Glomerular visceral epithelial cell (primary cell): ENCODE measurements at regions not wholly inside any gene's neighbourhood (a gene's known extent, or its start where the extent isn't known, plus 50 kb on each side); places are given as distances from the start of the nearest gene placed in this dataset.
A peak's percentile ranks its signal among the peaks of the same experiment; 100 is the strongest.
"Not testable (repeated sequence)": the region's sequence is repeated elsewhere in the genome, so short reads cannot be mapped to it uniquely, and the experiment has no call there.

Source experiments
- DNase-seq: peaks from one replicate; pipeline ENCODE4 v3.0.0-alpha.2; 2016; ENCODE audit errors: extremely low spot score

GRCh38 chr5:173495225-173495904 is 121.1 kb downstream of the BOD1 start:
- no peak for DNase-seq

- no peak for DNase-seq
These were observed 122.0 kb downstream of the BOD1 start for GRCh38 chr5:173494446-173494845.

GRCh38 chr5:173493846-173494245 is 122.6 kb downstream of the BOD1 start:
- DNase-seq, result no peak

- no peak for DNase-seq
These were observed 123.4 kb downstream of the BOD1 start for GRCh38 chr5:173493040-173493439.

DNA sequence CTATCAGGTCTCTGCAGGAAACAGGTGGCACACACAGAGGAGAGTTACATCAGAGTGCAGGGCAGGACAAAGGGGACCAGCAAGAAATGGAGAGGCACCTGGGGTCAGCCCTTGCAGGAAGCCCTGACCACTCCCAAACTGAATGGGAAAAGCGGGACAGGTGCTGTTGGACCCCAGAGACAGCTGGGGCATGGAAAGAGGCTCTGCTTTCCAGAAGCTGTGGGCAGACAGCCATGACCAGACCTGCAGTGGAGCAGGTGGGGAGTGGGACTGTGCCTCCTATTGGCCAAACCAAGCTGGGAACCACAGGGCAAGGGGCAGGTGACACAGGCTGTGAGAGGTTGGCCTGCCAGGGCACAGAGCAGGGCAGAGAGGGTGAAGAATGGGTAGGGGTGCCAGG is 125.8 kb downstream of the BOD1 start:
- no peak for DNase-seq

DNA sequence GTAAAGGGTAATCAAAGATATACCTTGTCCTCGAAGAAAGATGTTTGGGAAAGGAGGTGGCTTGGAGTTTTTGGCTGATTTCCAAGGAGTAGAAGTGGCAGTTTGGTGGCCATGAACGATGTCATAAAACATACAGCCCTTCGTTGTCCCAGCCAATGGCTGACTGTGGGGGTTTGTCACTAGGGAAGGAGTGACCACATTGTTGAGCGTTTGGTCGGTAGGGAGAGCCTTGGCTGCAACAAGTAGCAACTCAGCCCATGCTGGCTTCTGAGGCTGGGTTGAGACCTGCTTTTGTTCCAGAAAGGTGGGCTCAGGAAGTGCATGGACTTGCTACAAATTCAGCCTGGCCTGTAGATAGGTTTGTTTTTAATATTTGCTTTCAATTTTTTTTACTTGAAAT is 128.3 kb downstream of the BOD1 start:
- no peak for DNase-seq

GRCh38 chr5:173487300-173487699 is 129.2 kb downstream of the BOD1 start:
- no peak for DNase-seq

GRCh38 chr5:173486355-173487225 is 129.9 kb downstream of the BOD1 start:
- no peak for DNase-seq

DNA sequence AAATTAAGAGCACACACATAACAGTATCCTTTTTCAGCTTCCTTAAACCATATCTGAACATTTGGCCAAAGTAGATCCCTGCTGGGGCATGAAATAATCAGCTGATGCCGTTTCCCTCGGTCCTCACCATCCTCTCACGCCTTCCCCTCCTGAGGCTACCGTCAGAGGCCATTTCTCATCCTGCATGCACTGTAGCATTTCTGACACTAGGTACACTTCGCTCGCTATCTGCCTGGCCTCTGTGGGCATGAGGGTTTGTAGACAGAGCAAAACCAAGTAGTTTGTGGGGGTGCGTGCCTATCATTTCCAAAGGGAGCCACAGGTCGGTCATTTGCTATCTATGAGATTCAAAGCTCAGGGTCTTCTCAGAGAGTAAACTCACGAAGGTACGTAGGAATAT is 131.9 kb downstream of the BOD1 start:
- no peak for DNase-seq

DNA sequence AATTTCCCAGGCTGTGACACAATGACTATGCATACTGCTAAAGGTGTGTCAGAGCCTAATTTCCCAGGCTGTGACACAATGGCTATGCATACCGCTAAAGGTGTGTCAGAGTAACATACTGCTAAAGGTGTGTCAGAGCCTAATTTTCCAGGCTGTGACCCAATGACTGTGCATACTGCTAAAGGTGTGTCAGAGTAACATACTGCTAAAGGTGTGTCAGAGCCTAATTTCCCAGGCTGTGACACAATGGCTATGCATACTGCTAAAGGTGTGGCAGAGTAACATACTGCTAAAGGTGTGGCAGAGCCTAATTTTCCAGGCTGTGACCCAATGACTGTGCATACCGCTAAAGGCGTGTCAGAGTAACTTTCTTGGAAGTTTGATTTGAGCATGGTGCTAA is 132.9 kb downstream of the BOD1 start:
- not testable (repeated sequence) for DNase-seq

GRCh38 chr5:173483160-173483559 is 133.3 kb downstream of the BOD1 start:
- DNase-seq, result no peak

DNA sequence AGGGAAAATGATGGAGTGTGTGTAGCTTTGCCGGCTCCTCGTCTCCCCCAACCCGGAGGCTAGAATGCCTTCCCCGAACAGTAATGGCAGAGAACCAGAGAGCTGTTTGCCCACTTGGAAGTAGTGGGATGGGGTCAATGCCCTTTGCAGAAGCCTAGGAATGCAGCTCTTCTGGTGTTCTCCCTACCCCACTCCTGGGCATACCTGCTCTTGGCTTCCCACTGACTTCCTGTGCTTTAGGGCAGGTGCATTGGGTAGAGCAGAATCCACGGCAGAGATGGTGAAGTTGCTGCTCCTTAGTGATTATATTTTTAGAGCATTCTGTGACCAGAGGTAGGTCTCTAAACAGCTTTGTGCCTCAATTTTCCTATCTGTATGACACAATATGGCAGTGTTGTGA is 134.6 kb downstream of the BOD1 start:
- DNase-seq, result no peak

DNA sequence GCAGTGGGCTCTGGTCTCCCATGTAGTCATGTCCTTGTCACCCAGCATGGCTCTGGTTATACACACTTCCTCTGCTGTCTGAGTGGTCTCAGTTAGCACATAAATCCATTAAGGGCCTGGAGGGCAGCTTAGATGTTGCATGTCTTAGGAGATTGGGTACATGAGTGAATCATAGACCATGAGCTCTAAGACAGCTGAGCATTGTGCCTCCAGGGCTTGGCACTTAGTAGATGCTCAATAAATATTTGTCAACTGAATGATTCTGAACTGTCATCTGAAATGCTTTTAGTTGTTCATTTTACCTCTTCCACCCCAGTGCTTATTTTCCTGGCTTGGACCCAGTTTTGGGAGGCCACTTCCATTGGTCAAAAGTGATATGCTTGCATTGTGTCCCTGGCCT is 135.6 kb downstream of the BOD1 start:
- DNase-seq, result no peak

DNA sequence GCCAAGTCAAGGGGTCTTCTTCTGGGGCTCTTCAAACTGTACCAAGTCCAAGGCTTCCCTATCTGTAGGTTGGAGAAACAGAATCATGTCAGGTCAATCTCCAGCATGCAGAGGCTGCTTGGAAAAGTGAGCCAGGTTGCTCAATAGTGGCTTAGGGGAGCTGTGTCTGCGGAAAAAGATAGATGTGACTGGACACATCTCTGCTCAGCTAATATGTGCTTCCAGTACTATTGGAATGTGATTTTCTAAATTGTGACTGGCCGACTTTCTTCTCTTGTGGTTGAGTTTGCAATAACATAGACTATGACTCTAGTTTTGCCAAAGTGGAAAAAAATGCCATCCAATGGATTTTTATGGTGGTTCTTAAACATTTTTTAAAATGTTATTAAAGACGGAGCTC is 136.7 kb downstream of the BOD1 start:
- no peak for DNase-seq

DNA sequence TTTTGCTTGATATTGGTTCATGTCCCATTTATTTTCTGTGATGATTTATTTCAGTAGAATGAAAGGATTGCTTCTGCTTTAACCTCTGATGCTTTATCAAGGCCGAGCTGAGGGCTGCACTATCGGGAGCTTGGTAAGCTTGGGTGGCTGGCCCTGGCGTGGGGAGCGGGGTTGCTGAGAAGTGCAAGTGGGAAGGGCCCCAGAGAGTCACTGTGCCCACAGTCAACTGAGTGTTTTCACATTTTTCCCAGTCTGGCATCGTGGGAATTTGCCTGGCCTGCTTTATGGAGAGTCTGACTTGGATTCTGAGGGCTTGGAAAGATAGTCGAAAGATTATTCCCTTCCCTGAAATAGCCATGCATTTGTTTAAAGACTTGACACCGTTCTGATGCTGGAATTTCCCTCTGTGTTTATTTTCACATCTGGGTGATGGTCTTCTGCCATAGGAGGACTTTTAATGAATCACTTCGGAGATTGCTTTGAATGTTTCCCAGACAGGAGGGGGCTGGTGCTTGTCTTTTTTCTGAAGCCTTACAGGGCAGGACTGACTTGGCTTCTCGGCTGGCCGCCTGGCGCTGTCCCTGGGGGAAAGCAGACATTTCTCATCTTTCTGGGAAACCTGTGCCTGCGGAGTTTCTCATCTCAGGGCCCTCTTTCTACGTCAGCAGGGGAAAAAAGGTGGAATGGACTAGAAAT is 139.0 kb downstream of the BOD1 start:
- DNase-seq, result no peak

- DNase-seq, result no peak
These were observed 140.7 kb downstream of the BOD1 start for GRCh38 chr5:173475780-173476179.

DNA sequence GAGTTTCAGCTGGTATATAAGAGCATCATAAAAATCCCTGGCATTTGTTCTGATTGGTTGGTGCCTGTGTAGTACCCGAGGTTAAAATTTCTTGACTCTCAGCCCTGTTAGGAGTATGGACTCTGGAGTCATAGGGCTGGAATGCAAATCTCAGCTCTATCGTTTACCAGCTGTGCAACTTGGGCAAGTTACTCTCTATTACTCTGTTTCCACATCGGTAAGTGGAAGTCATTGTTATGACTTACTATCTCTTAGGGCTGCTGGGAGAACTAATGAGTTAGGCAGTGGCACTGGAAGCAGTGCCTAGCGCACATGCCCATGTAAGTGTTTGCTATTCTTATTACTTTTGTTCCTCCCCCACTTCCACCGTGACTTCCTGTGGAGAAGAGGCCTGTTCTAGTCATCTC is 141.6 kb downstream of the BOD1 start:
- peak; percentile 27 for DNase-seq

- DNase-seq, result no peak
These were observed 143.2 kb downstream of the BOD1 start for GRCh38 chr5:173473288-173473687.

GRCh38 chr5:173472784-173473278 is 143.6 kb downstream of the BOD1 start:
- DNase-seq, result no peak

DNA sequence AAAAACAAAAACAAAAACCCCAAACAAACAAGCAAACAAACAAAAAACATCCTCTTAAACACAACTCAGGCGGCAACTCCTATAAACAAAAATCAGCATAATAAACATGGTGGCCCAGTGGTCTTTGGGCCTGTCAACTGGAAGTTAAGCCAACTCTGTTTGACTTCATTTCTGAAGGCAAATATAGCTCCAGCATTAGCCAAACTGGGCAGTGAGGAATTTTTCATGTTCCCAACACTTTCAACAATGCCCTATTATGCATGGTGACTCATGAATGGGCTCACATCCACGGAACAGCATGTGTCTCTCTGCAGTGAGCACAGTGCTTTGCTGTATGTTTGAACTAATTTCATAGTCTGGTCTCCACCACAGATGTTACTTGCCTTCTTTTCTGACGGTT is 143.9 kb upstream of the STC2 start:
- DNase-seq, result peak; percentile 87

GRCh38 chr5:173468821-173469251 is 140.6 kb upstream of the STC2 start:
- no peak for DNase-seq

DNA sequence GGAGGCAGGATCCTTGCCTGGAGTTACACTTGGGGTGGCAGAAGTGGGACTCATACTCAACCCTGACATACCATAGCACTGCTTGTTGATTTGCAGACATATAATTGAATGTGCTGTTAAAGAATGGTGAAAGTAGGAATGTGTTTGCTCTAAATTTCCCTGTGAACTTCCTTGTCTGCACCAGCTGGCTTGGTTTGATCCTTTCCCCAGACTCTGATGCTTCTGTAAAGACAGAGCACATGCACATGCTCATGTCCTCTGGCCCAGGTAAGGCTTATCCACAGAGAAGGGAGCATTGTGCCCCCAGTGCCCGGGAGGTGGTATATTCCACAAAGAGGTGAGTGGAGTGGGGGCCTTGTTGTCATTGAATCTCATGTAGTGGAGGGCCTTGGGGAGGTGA is 138.0 kb upstream of the STC2 start:
- DNase-seq, result no peak
